NOMO-1 treated with DMSO at 0.1 percent for 48 hours (cell line): ENCODE measurements at regions not wholly inside any gene's neighbourhood (a gene's known extent, or its start where the extent isn't known, plus 50 kb on each side); places are given as distances from the start of the nearest gene placed in this dataset.
A peak's percentile ranks its signal among the peaks of the same experiment; 100 is the strongest.

ENCODE experiments used
- DNase-seq: peaks from one replicate; lab custom pipeline; 2025; ENCODE audit not compliant: unreplicated experiment; lab: John Stamatoyannopoulos, UW

- no peak for DNase-seq
Observed at GRCh38 chr2:145615626-145616025, 1095.7 kb upstream of the ZEB2 start.

- DNase-seq, result no peak
Observed at GRCh38 chr2:145609951-145610350, 1090.0 kb upstream of the ZEB2 start.

GRCh38 chr2:145601361-145601925, 1081.5 kb upstream of the ZEB2 start:
- DNase-seq, result no peak

- DNase-seq, result no peak
Observed at GRCh38 chr2:145600811-145601210, 1080.9 kb upstream of the ZEB2 start.

GRCh38 chr2:145599756-145600155, 1079.8 kb upstream of the ZEB2 start:
- DNase-seq, result no peak

GRCh38 chr2:145598434-145598833, 1078.5 kb upstream of the ZEB2 start:
- no peak for DNase-seq

GRCh38 chr2:145597809-145598208, 1077.9 kb upstream of the ZEB2 start:
- DNase-seq, result no peak

GRCh38 chr2:145597006-145597405, 1077.1 kb upstream of the ZEB2 start:
- DNase-seq, result no peak

GRCh38 chr2:145596416-145596815, 1076.5 kb upstream of the ZEB2 start:
- peak; percentile 70 for DNase-seq

GRCh38 chr2:145595296-145595695, 1075.4 kb upstream of the ZEB2 start:
- DNase-seq, result no peak

- no peak for DNase-seq
Observed at GRCh38 chr2:145593991-145594614, 1074.2 kb upstream of the ZEB2 start.

- DNase-seq, result no peak
Observed at GRCh38 chr2:145593280-145593679, 1073.4 kb upstream of the ZEB2 start.

- no peak for DNase-seq
Observed at GRCh38 chr2:145592361-145592760, 1072.4 kb upstream of the ZEB2 start.

GRCh38 chr2:145591109-145591809, 1071.3 kb upstream of the ZEB2 start:
- DNase-seq, result peak; percentile 66

- no peak for DNase-seq
Observed at GRCh38 chr2:145587922-145588321, 1068.0 kb upstream of the ZEB2 start.

GRCh38 chr2:145584353-145584752, 1064.4 kb upstream of the ZEB2 start:
- DNase-seq, result peak; percentile 95

GRCh38 chr2:145573608-145574007, 1053.7 kb upstream of the ZEB2 start:
- DNase-seq, result no peak

GRCh38 chr2:145572238-145572637, 1052.3 kb upstream of the ZEB2 start:
- DNase-seq, result no peak

GRCh38 chr2:145569108-145569507, 1049.2 kb upstream of the ZEB2 start:
- DNase-seq, result no peak

GRCh38 chr2:145563741-145564615, 1044.1 kb upstream of the ZEB2 start:
- DNase-seq, result no peak

GRCh38 chr2:145561152-145561551, 1041.2 kb upstream of the ZEB2 start:
- DNase-seq, result no peak
